ENCODE measurements at regions not wholly inside any gene's neighbourhood (a gene's known extent, or its start where the extent isn't known, plus 50 kb on each side); places are given as distances from the start of the nearest gene placed in this dataset.

DNA sequence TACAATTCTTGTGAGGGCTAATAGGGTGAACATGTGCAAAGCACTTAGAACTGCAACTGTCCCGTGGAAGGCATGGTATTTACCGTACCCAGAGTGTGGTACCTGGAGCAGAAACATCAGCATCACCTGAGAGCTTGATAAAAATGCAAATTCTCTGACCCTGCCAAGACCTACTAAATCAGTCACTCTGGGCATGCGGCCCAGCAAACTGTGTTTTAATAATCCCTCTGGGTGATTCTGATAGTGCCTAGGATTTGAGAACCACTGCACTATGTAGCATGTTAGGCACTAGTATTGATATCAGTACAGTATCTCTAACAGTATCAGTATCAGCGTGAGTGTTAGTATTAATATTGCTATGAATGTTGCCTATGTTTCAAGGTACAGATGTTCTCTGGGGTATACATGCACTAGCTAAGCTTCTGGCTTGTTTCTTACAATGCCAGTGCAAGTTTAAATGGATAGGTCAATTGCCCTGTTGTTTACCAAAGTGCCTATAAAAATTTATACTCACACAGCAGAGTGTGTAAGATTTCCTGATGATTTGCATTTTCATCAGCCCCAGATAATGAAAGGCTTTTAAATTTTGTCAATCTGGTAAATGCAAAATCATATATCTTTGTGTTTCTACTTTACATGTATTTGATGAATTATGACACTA is 354.0 kb downstream of the HS3ST1 start:
- Histone ChIP-seq H3K36me3 (ENCODE audit: insufficient read depth, low read length) (no peaks in the 10 kb centered on the region), H3K79me2 (ENCODE audit: insufficient read depth, low read length) (no peaks in the 10 kb centered on the region), H4K20me1 (ENCODE audit: insufficient read depth, low read length) (no peaks in the 10 kb centered on the region), H3K27ac (ENCODE audit: low read depth, low read length, poor library complexity, severe bottlenecking) (no peak overlapping the region), H3K4me3 (ENCODE audit: low read depth, low read length, poor library complexity, severe bottlenecking) (no peak overlapping the region), H2AFZ (ENCODE audit: low read length) (no peak overlapping the region), H3K27me3 (ENCODE audit: insufficient read depth, low read length) (no peaks in the 10 kb centered on the region), H3K4me1 (ENCODE audit: insufficient read depth, low read length, severe bottlenecking) (no peaks in the 10 kb centered on the region), H3K9me3 (ENCODE audit: low read length) (no peaks in the 10 kb centered on the region), H3K9me2 (ENCODE audit: low read depth, low read length) (no peaks in the 10 kb centered on the region), H3F3A (ENCODE audit: insufficient read depth, low read length) (no peaks in the 10 kb centered on the region), H3K4me2 (ENCODE audit: low read length) (no peak overlapping the region), H3K9ac (ENCODE audit: low read length) (no peak overlapping the region)
- no peak for TF ChIP-seq EZH2 (IDR thresholded peaks at IDR 0.05; ENCODE audit: borderline replicate concordance, low read length)
- TF ChIP-seq, protein P1, sequence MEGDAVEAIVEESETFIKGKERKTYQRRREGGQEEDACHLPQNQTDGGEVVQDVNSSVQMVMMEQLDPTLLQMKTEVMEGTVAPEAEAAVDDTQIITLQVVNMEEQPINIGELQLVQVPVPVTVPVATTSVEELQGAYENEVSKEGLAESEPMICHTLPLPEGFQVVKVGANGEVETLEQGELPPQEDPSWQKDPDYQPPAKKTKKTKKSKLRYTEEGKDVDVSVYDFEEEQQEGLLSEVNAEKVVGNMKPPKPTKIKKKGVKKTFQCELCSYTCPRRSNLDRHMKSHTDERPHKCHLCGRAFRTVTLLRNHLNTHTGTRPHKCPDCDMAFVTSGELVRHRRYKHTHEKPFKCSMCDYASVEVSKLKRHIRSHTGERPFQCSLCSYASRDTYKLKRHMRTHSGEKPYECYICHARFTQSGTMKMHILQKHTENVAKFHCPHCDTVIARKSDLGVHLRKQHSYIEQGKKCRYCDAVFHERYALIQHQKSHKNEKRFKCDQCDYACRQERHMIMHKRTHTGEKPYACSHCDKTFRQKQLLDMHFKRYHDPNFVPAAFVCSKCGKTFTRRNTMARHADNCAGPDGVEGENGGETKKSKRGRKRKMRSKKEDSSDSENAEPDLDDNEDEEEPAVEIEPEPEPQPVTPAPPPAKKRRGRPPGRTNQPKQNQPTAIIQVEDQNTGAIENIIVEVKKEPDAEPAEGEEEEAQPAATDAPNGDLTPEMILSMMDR (IDR thresholded peaks at IDR 0.05; ENCODE audit: low read length): no peak

DNA sequence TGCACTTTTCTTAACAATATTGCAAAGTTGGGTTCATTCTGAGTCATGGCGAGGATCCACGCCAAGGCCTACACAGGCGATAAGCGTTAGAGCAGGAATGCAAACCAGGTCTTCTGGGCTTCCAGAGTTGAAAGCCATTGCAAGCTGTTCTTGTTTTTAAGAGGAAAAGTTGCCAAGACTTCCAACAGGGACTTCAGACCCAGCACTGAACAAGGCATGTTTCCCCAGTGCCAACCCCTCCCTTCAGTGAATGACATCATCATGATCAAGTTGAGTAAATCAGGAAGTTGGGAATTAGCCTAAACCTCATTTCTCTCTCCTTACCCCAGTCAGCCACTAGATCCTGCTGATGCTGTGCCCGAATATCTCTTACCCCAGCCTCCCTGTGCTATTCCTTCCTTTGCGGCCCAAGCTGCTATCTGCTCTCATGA is 355.1 kb downstream of the HS3ST1 start:
- Histone ChIP-seq H3K4me3 (ENCODE audit: low read depth, low read length, poor library complexity, severe bottlenecking) (no peak overlapping the region), H2AFZ (ENCODE audit: low read length) (no peak overlapping the region), H3K4me1 (ENCODE audit: insufficient read depth, low read length, severe bottlenecking) (no peaks in the 10 kb centered on the region), H3K9me2 (ENCODE audit: low read depth, low read length) (no peaks in the 10 kb centered on the region), H3K9ac (ENCODE audit: low read length) (no peak overlapping the region), H3K27me3 (ENCODE audit: insufficient read depth, low read length) (no peaks in the 10 kb centered on the region), H3K36me3 (ENCODE audit: insufficient read depth, low read length) (no peaks in the 10 kb centered on the region), H3F3A (ENCODE audit: insufficient read depth, low read length) (no peaks in the 10 kb centered on the region), H3K79me2 (ENCODE audit: insufficient read depth, low read length) (no peaks in the 10 kb centered on the region), H3K4me2 (ENCODE audit: low read length) (no peak overlapping the region), H3K27ac (ENCODE audit: low read depth, low read length, poor library complexity, severe bottlenecking) (no peak overlapping the region), H4K20me1 (ENCODE audit: insufficient read depth, low read length) (no peaks in the 10 kb centered on the region), H3K9me3 (ENCODE audit: low read length) (no peaks in the 10 kb centered on the region)
- TF ChIP-seq, protein P1 (IDR thresholded peaks at IDR 0.05; ENCODE audit: low read length): no peak
- TF ChIP-seq EZH2 (IDR thresholded peaks at IDR 0.05; ENCODE audit: borderline replicate concordance, low read length): no peak

DNA sequence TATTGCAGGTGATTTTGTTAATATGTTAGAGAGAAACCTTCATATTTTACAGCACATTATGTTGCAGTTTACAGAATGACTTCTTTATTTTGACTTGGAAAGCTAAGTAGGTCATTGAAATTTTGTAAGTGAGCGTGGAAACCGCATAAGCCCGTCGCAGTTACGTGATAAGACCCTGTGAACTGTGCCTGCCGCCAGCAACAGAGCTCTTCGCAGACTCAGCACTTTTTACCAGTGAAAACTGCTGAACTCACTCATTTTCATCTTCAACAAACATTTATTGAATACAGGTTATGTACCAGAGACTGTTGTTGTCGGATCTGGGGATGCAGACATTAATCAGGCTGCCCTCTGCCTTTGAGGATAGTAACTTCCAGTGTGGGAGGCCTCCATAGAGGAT is 355.7 kb downstream of the HS3ST1 start:
- Histone ChIP-seq H3K27me3 (ENCODE audit: insufficient read depth, low read length) (no peaks in the 10 kb centered on the region), H3K4me1 (ENCODE audit: insufficient read depth, low read length, severe bottlenecking) (no peaks in the 10 kb centered on the region), H3K4me2 (ENCODE audit: low read length) (no peak overlapping the region), H2AFZ (ENCODE audit: low read length) (no peak overlapping the region), H3K9ac (ENCODE audit: low read length) (no peak overlapping the region), H3K79me2 (ENCODE audit: insufficient read depth, low read length) (no peaks in the 10 kb centered on the region), H3K4me3 (ENCODE audit: low read depth, low read length, poor library complexity, severe bottlenecking) (no peak overlapping the region), H3K9me3 (ENCODE audit: low read length) (no peaks in the 10 kb centered on the region), H3K27ac (ENCODE audit: low read depth, low read length, poor library complexity, severe bottlenecking) (no peak overlapping the region), H3K36me3 (ENCODE audit: insufficient read depth, low read length) (no peaks in the 10 kb centered on the region), H3K9me2 (ENCODE audit: low read depth, low read length) (no peaks in the 10 kb centered on the region), H3F3A (ENCODE audit: insufficient read depth, low read length) (no peaks in the 10 kb centered on the region), H4K20me1 (ENCODE audit: insufficient read depth, low read length) (no peaks in the 10 kb centered on the region)
- no peak for TF ChIP-seq EZH2 (IDR thresholded peaks at IDR 0.05; ENCODE audit: borderline replicate concordance, low read length)
- TF ChIP-seq, protein P1 (IDR thresholded peaks at IDR 0.05; ENCODE audit: low read length): no peak

All from OCI-LY1 (cell line).